ENCODE measurements at regions not wholly inside any gene's neighbourhood (a gene's known extent, or its start where the extent isn't known, plus 50 kb on each side); places are given as distances from the start of the nearest gene placed in this dataset.

- ATAC-seq, result no peak
- no peak overlapping the region for H2AFZ ChIP-seq (ENCODE audit: low read length)
- no peak overlapping the region for H3K9ac ChIP-seq (ENCODE audit: insufficient read depth, low read depth, low read length)
- POLR2A ChIA-PET, result no interaction called here
- WGBS (ENCODE audit: low lambda C conversion rate), result 63% methylated on average over 3 of the region's 3 CpGs
- no peak overlapping the region for H3K4me2 ChIP-seq (ENCODE audit: low read depth, low read length)
- FAIRE-seq, result no peak
- H3K4me3 ChIP-seq (replicated peaks in 1 of 3; ENCODE audit: insufficient read depth in 1 of 3, low read depth in 2 of 3, low read length in 3 of 3), result no peak overlapping the region
- H3K79me2 ChIP-seq (ENCODE audit: insufficient read depth, low read length), result no peaks in the 10 kb centered on the region
- H3K27ac ChIP-seq (ENCODE audit: extremely low read length, insufficient read depth, low read length), result no peak overlapping the region
- no peaks in the 10 kb centered on the region for H3K36me3 ChIP-seq (replicated peaks in 1 of 2; ENCODE audit: control insufficient read depth in 1 of 2, insufficient read depth in 2 of 2, low read length in 2 of 2)
- no peaks in the 10 kb centered on the region for H3K27me3 ChIP-seq (ENCODE audit: control insufficient read depth in 1 of 2, insufficient read depth in 2 of 2, low read length in 2 of 2)
- in situ Hi-C loops (cut with HindIII; ENCODE audit: extremely low pct_ligation_motif_present, low pct_unique_long_range_greater_than_20kb) (no loop called here), intact Hi-C loops (cut with micrococcal nuclease; ENCODE audit: unreplicated experiment) (no loop called here)
- DNase-seq (ENCODE audit: low spot score), result no peak
- peaks cover 23% of the 10 kb centered on the region for H3K4me1 ChIP-seq (ENCODE audit: insufficient read depth, low read length)
- TF ChIP-seq ZNF619 (CRISPR knock-in tag; IDR thresholded peaks at IDR 0.05) (no peak), ZFP1 (CRISPR knock-in tag; IDR thresholded peaks at IDR 0.05) (no peak), ZNF589 (CRISPR knock-in tag; conservative IDR thresholded peaks at IDR 0.05) (no peak), ZNF878 (CRISPR knock-in tag; IDR thresholded peaks at IDR 0.05) (no peak), ZNF17 (CRISPR knock-in tag; IDR thresholded peaks at IDR 0.05) (no peak)
- CTCF ChIA-PET (ENCODE audit: low intra/inter-chr PET ratio, low total read pairs), result no interaction called here
- H4K20me1 ChIP-seq (ENCODE audit: insufficient read depth, low read length), result no peaks in the 10 kb centered on the region
- no TSS peak for BruUV-seq (replicated peaks)
- H3K9me3 ChIP-seq (ENCODE audit: low read length), result 0 out of 2 replicates have a peak, but pooled peaks cover 5% of the 10 kb centered on the region
These were observed 54.4 kb upstream of the CCDC28A start for GRCh38 chr6:138719011-138719635.

- ChIA-PET CTCF (ENCODE audit: low intra/inter-chr PET ratio, low total read pairs) (no interaction called here), POLR2A (no interaction called here)
- no peak for TF ChIP-seq ZNF558 (CRISPR knock-in tag; IDR thresholded peaks at IDR 0.05; ENCODE audit: borderline replicate concordance)
- no peak for TF ChIP-seq JARID2 (CRISPR knock-in tag; IDR thresholded peaks at IDR 0.05; ENCODE audit: insufficient replicate concordance)
- FAIRE-seq (no peak), DNase-seq (ENCODE audit: low spot score) (no peak), ATAC-seq (no peak)
- Histone ChIP-seq H4K20me1 (ENCODE audit: insufficient read depth, low read length) (no peaks in the 10 kb centered on the region), H3K27ac (ENCODE audit: extremely low read length, insufficient read depth, low read length) (no peak overlapping the region), H3K36me3 (replicated peaks in 1 of 2; ENCODE audit: control insufficient read depth in 1 of 2, insufficient read depth in 2 of 2, low read length in 2 of 2) (no peaks in the 10 kb centered on the region), H3K9ac (ENCODE audit: insufficient read depth, low read depth, low read length) (no peak overlapping the region), H3K9me3 (ENCODE audit: low read length) (no peaks in the 10 kb centered on the region), H3K79me2 (ENCODE audit: insufficient read depth, low read length) (no peaks in the 10 kb centered on the region), H3K4me1 (ENCODE audit: insufficient read depth, low read length) (peaks cover 27% of the 10 kb centered on the region), H3K4me2 (ENCODE audit: low read depth, low read length) (no peak overlapping the region), H2AFZ (ENCODE audit: low read length) (no peak overlapping the region), H3K27me3 (ENCODE audit: control insufficient read depth in 1 of 2, insufficient read depth in 2 of 2, low read length in 2 of 2) (no peaks in the 10 kb centered on the region), H3K4me3 (replicated peaks in 1 of 3; ENCODE audit: insufficient read depth in 1 of 3, low read depth in 2 of 3, low read length in 3 of 3) (no peak overlapping the region)
- BruUV-seq (replicated peaks), result no TSS peak
- intact Hi-C loops (cut with micrococcal nuclease; ENCODE audit: unreplicated experiment) (no loop called here), in situ Hi-C loops (cut with HindIII; ENCODE audit: extremely low pct_ligation_motif_present, low pct_unique_long_range_greater_than_20kb) (no loop called here)
- WGBS (ENCODE audit: low lambda C conversion rate), result 11% methylated on average over 1 of the region's 1 CpG
These were observed 53.8 kb upstream of the CCDC28A start for GRCh38 chr6:138719744-138720143.
